Activated T-cell treated with anti-CD3 and anti-CD28 coated beads, Interleukin-2, amount 50 U/mL, for 4 hours (primary cell): ENCODE measurements at regions not wholly inside any gene's neighbourhood (a gene's known extent, or its start where the extent isn't known, plus 50 kb on each side); places are given as distances from the start of the nearest gene placed in this dataset.

ENCODE experiments used
- ATAC-seq, 2 donors: fragments of 200-7000 bp; cut with Tn5 transposase; one replicate each; pipeline ENCODE4 v1.10.0; 2021
- DNase-seq: peaks from one replicate; pipeline ENCODE4 v3.0.0-alpha.2; 2020
- H3K27me3 Mint-ChIP-seq: one replicate; pipeline ENCODE4 v1.8.0; 2021; ENCODE audit warnings: low read depth, mixed read lengths
- H3K36me3 Mint-ChIP-seq: one replicate; pipeline ENCODE4 v1.8.0; 2022; ENCODE audit warnings: mixed read lengths; ENCODE audit not compliant: insufficient read depth
- H3K4me1 Mint-ChIP-seq: one replicate; pipeline ENCODE4 v1.8.0; 2021; ENCODE audit warnings: low read depth, mixed read lengths
- H3K4me3 Mint-ChIP-seq: one replicate; pipeline ENCODE4 v1.8.0; 2021; ENCODE audit warnings: mild to moderate bottlenecking, moderate library complexity, mixed read lengths
- H3K9me3 Mint-ChIP-seq: one replicate; pipeline ENCODE4 v1.8.0; 2021; ENCODE audit warnings: mixed read lengths

DNA sequence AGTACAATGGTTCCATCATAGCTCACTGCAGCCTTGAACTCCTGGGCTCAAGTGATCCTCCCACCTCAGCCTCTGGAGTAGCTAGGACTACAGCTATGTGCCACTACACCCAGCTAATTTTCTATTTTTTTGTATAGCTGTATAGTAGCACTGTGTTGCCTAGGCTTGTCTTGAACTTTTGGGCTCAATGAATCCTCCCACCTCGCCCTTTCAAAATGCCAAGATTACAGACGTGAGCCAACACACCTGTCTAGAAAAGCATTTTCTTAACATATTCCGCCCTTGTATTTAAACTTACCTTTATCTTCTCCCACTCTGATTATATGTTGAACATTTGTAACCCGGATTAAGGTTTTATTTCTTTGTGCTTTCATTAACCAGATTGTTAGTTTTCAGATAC is 750.7 kb upstream of the GCFC2 start:
- ATAC-seq, result no peak
- H3K4me1 Mint-ChIP-seq, result no peaks in the 10 kb centered on the region
- H3K27me3 Mint-ChIP-seq, result no peaks in the 10 kb centered on the region
- H3K9me3 Mint-ChIP-seq, result peaks cover 13% of the 10 kb centered on the region
- DNase-seq, result no peak
- no peaks in the 10 kb centered on the region for H3K36me3 Mint-ChIP-seq
- H3K4me3 Mint-ChIP-seq, result no peak overlapping the region

- Mint-ChIP-seq H3K4me3 (no peak overlapping the region), H3K4me1 (no peaks in the 10 kb centered on the region), H3K36me3 (no peaks in the 10 kb centered on the region), H3K27me3 (no peaks in the 10 kb centered on the region), H3K9me3 (peaks cover 10% of the 10 kb centered on the region)
- no peak for ATAC-seq
- no peak for DNase-seq
These were observed 745.2 kb upstream of the GCFC2 start for GRCh38 chr2:76455910-76456309.

GRCh38 chr2:76450024-76450475 is 739.3 kb upstream of the GCFC2 start:
- no peak overlapping the region for H3K4me3 Mint-ChIP-seq
- no peaks in the 10 kb centered on the region for H3K4me1 Mint-ChIP-seq
- ATAC-seq (no peak), DNase-seq (no peak)
- peaks cover 16% of the 10 kb centered on the region for H3K9me3 Mint-ChIP-seq
- no peaks in the 10 kb centered on the region for H3K27me3 Mint-ChIP-seq
- no peaks in the 10 kb centered on the region for H3K36me3 Mint-ChIP-seq

DNA sequence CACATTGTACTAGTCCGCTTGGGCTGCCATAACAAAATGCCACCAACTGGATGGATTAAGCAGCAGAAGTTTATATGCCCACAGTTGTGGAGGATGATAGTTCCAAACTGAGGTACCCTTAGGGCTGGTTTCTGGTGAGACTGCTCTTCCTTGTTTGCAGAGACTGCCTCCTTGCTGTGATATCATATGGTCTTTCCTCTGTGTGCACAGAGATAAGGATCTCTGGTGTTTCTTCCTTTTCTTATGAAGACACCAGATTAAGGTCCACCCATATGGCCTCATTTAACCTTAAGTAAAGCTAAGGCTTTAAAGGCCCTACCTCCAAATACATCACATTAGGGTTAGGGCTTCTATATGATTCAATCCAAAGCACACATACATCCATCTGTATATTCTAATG is 738.2 kb upstream of the GCFC2 start:
- Mint-ChIP-seq H3K27me3 (no peaks in the 10 kb centered on the region), H3K4me1 (no peaks in the 10 kb centered on the region), H3K9me3 (peaks cover 18% of the 10 kb centered on the region), H3K36me3 (no peaks in the 10 kb centered on the region), H3K4me3 (no peak overlapping the region)
- DNase-seq, result no peak
- no peak for ATAC-seq

- H3K9me3 Mint-ChIP-seq, result peaks cover 18% of the 10 kb centered on the region
- H3K4me3 Mint-ChIP-seq, result no peak overlapping the region
- DNase-seq, result no peak
- H3K27me3 Mint-ChIP-seq, result no peaks in the 10 kb centered on the region
- H3K4me1 Mint-ChIP-seq, result no peaks in the 10 kb centered on the region
- ATAC-seq, result no peak
- H3K36me3 Mint-ChIP-seq, result no peaks in the 10 kb centered on the region
These were observed 736.6 kb upstream of the GCFC2 start for GRCh38 chr2:76447294-76447693.

GRCh38 chr2:76446872-76447271 is 736.2 kb upstream of the GCFC2 start:
- Mint-ChIP-seq H3K4me1 (no peaks in the 10 kb centered on the region), H3K9me3 (peaks cover 18% of the 10 kb centered on the region), H3K4me3 (no peak overlapping the region), H3K36me3 (no peaks in the 10 kb centered on the region), H3K27me3 (no peaks in the 10 kb centered on the region)
- DNase-seq, result no peak
- no peak for ATAC-seq

- Mint-ChIP-seq H3K9me3 (peaks cover 18% of the 10 kb centered on the region), H3K27me3 (no peaks in the 10 kb centered on the region), H3K36me3 (no peaks in the 10 kb centered on the region), H3K4me3 (no peak overlapping the region), H3K4me1 (no peaks in the 10 kb centered on the region)
- DNase-seq (no peak), ATAC-seq (no peak)
These were observed 735.2 kb upstream of the GCFC2 start for GRCh38 chr2:76445880-76446279.

DNA sequence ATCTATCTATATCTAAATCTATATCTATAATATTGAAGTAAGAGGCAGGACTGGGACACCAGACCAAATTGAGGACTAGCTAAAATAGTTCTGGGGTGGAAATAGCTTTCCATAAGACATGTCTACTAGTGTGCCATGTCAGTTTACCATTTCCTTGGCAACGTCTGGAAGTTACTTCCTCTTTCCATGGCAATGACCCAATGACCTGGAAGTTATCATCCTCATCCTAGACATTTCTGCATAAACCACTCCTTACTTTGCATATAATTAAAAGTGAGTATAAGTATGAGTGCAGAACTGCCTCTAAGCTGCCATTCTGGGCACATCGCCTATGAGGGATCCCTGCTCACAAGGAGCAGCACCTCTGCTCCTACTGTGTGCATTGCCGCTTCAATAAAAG is 734.0 kb upstream of the GCFC2 start:
- H3K4me3 Mint-ChIP-seq, result no peak overlapping the region
- ATAC-seq, result no peak
- no peaks in the 10 kb centered on the region for H3K4me1 Mint-ChIP-seq
- no peak for DNase-seq
- H3K36me3 Mint-ChIP-seq, result no peaks in the 10 kb centered on the region
- H3K27me3 Mint-ChIP-seq, result no peaks in the 10 kb centered on the region
- peaks cover 18% of the 10 kb centered on the region for H3K9me3 Mint-ChIP-seq

GRCh38 chr2:76437564-76437963 is 726.8 kb upstream of the GCFC2 start:
- Mint-ChIP-seq H3K27me3 (no peaks in the 10 kb centered on the region), H3K36me3 (no peaks in the 10 kb centered on the region), H3K4me1 (no peaks in the 10 kb centered on the region), H3K4me3 (no peak overlapping the region), H3K9me3 (no peaks in the 10 kb centered on the region)
- ATAC-seq (no peak), DNase-seq (no peak)

GRCh38 chr2:76429374-76429773 is 718.7 kb upstream of the GCFC2 start:
- peaks cover 10% of the 10 kb centered on the region for H3K9me3 Mint-ChIP-seq
- ATAC-seq (no peak), DNase-seq (no peak)
- no peaks in the 10 kb centered on the region for H3K27me3 Mint-ChIP-seq
- no peaks in the 10 kb centered on the region for H3K4me1 Mint-ChIP-seq
- no peak overlapping the region for H3K4me3 Mint-ChIP-seq
- no peaks in the 10 kb centered on the region for H3K36me3 Mint-ChIP-seq

DNA sequence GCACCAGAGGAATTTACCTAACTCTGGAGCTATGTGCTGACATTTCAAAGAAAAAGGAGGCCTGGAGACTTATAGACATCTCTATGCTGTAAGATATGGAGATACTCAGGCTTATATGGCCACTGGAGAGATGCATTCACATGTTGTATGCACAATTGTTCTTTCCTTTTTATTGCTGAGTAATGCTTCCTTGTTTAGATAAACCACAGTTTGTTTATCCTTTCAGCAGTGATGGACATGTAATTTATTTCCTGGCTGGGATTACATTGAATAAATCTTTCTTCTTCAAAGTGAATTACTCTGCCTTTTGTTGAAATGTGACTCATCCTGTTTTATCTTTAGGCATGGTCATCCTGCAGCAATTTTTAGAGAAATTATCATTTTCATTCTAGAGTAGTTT is 716.7 kb upstream of the GCFC2 start:
- H3K36me3 Mint-ChIP-seq, result no peaks in the 10 kb centered on the region
- no peaks in the 10 kb centered on the region for H3K4me1 Mint-ChIP-seq
- no peaks in the 10 kb centered on the region for H3K27me3 Mint-ChIP-seq
- peaks cover 10% of the 10 kb centered on the region for H3K9me3 Mint-ChIP-seq
- H3K4me3 Mint-ChIP-seq, result no peak overlapping the region
- DNase-seq (no peak), ATAC-seq (no peak)

GRCh38 chr2:76415821-76416220 is 705.1 kb upstream of the GCFC2 start:
- Mint-ChIP-seq H3K9me3 (peaks cover 11% of the 10 kb centered on the region), H3K27me3 (no peaks in the 10 kb centered on the region), H3K4me1 (no peaks in the 10 kb centered on the region), H3K36me3 (no peaks in the 10 kb centered on the region), H3K4me3 (no peak overlapping the region)
- ATAC-seq, result no peak
- no peak for DNase-seq

- no peak for DNase-seq
- Mint-ChIP-seq H3K4me3 (no peak overlapping the region), H3K4me1 (no peaks in the 10 kb centered on the region), H3K27me3 (no peaks in the 10 kb centered on the region), H3K9me3 (peaks cover 11% of the 10 kb centered on the region), H3K36me3 (no peaks in the 10 kb centered on the region)
- ATAC-seq, result no peak
These were observed 702.7 kb upstream of the GCFC2 start for GRCh38 chr2:76413436-76413835.

GRCh38 chr2:76406134-76406855 is 695.6 kb upstream of the GCFC2 start:
- Mint-ChIP-seq H3K27me3 (no peaks in the 10 kb centered on the region), H3K4me3 (no peak overlapping the region), H3K36me3 (no peaks in the 10 kb centered on the region), H3K4me1 (no peaks in the 10 kb centered on the region), H3K9me3 (peaks cover 10% of the 10 kb centered on the region)
- no peak for DNase-seq
- ATAC-seq, result no peak

DNA sequence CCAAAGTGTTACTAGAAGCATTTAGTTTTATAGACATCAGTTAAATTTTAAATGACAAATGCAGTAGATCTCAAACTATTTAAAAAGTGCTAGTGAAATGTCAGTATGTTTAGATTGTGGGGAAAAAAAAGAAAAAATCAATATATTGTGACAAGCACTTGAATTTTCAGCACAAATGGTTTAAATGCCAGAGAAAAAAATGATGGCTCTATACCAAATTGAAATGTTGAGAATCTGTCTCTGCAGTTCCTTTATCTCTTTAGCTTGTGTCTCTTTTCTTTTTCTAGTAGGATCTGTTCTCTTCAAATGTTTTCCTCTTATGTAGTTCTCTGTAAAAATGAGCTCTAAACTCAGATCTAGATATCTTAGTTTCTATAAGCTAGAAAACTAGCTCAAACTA is 682.6 kb upstream of the GCFC2 start:
- H3K27me3 Mint-ChIP-seq, result no peaks in the 10 kb centered on the region
- peaks cover 8% of the 10 kb centered on the region for H3K9me3 Mint-ChIP-seq
- H3K36me3 Mint-ChIP-seq, result no peaks in the 10 kb centered on the region
- DNase-seq, result no peak
- no peak for ATAC-seq
- H3K4me3 Mint-ChIP-seq, result no peak overlapping the region
- no peaks in the 10 kb centered on the region for H3K4me1 Mint-ChIP-seq

GRCh38 chr2:76391678-76392077 is 681.0 kb upstream of the GCFC2 start:
- Mint-ChIP-seq H3K4me1 (no peaks in the 10 kb centered on the region), H3K4me3 (no peak overlapping the region), H3K36me3 (no peaks in the 10 kb centered on the region), H3K27me3 (no peaks in the 10 kb centered on the region), H3K9me3 (peaks cover 14% of the 10 kb centered on the region)
- ATAC-seq (no peak), DNase-seq (no peak)
